Fibroblast of villous mesenchyme (primary cell): ENCODE measurements at regions not wholly inside any gene's neighbourhood (a gene's known extent, or its start where the extent isn't known, plus 50 kb on each side); places are given as distances from the start of the nearest gene placed in this dataset.
"Not testable (repeated sequence)": the region's sequence is repeated elsewhere in the genome, so short reads cannot be mapped to it uniquely, and the experiment has no call there.

Experiments used
- DNase-seq: peaks from one replicate; pipeline ENCODE4 v3.0.0-alpha.2; 2010; ENCODE audit warnings: low read depth
- H3K4me3 ChIP-seq: 2 replicates; pipeline ENCODE4 v1.5.1; 2011; ENCODE audit warnings: low read depth, mild to moderate bottlenecking, low read length
- TF ChIP-seq, protein P1 (sequence below): IDR thresholded peaks from 2 replicates; pipeline ENCODE4 v1.5.1; 2012; ENCODE audit warnings: low read depth, mild to moderate bottlenecking, low read length; ENCODE audit not compliant: insufficient read depth

DNA sequence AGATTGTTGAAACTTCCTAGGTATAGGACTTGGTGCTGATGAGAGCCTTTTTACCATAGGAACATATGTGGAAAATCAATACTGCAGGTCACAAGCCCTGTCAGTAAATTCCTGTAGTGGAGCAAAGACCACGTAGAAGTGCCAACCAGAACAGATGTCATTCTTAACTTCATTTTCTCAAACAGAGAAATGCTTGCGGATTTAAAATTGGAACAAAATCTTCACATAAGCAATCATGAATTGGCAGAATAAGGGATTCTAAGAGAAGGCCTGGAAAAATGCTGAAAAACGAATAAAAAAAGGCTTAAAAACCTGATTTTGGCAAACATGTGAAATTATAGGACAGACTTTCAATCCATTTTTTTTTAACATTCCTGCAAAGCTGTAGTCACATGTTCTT, 80.8 kb upstream of the SMIM30 start:
- TF ChIP-seq, protein P1, sequence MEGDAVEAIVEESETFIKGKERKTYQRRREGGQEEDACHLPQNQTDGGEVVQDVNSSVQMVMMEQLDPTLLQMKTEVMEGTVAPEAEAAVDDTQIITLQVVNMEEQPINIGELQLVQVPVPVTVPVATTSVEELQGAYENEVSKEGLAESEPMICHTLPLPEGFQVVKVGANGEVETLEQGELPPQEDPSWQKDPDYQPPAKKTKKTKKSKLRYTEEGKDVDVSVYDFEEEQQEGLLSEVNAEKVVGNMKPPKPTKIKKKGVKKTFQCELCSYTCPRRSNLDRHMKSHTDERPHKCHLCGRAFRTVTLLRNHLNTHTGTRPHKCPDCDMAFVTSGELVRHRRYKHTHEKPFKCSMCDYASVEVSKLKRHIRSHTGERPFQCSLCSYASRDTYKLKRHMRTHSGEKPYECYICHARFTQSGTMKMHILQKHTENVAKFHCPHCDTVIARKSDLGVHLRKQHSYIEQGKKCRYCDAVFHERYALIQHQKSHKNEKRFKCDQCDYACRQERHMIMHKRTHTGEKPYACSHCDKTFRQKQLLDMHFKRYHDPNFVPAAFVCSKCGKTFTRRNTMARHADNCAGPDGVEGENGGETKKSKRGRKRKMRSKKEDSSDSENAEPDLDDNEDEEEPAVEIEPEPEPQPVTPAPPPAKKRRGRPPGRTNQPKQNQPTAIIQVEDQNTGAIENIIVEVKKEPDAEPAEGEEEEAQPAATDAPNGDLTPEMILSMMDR = no peak
- DNase-seq = no peak
- H3K4me3 ChIP-seq = no peak overlapping the region

DNA sequence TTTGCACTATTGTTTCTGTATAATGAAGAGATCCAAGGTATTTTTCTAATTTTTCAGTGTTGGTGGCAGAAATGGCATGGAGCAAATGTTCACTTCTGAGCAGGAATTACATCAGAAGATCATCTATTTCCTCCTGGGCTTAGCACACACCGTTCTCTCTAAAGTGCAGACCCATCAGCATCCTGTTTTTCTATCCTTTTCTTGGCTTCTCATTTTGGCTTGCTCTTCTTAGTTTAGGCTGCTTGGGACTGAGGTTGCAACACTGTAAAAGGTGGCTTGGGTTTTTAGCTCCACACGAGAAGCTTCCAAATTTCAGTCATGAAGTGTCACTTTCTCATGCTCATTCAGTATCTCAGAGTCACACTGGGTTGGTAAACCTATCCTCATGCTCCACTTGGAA, 79.9 kb upstream of the SMIM30 start:
- no peak for DNase-seq
- no peak overlapping the region for H3K4me3 ChIP-seq
- TF ChIP-seq, protein P1 = no peak

DNA sequence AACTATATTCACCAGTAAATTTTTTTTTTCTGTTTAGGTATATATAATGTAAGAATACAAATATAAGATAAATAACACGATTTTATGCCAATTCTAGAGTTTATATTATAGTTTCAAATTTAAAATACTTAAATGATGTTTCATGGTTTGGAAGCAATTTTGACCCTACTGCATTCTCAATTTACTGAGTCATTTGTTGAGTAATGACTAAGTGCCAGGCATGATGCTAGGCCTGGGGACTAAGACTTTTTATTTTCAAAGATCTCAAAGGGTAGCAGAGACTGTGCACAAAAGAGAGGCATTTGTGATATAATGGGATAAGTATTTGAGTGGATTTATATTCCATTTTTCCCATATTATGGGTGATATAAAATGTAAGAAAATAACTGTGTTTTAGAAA, 78.9 kb upstream of the SMIM30 start:
- no peak overlapping the region for H3K4me3 ChIP-seq
- TF ChIP-seq, protein P1 = no peak
- peak; percentile 28 for DNase-seq

DNA sequence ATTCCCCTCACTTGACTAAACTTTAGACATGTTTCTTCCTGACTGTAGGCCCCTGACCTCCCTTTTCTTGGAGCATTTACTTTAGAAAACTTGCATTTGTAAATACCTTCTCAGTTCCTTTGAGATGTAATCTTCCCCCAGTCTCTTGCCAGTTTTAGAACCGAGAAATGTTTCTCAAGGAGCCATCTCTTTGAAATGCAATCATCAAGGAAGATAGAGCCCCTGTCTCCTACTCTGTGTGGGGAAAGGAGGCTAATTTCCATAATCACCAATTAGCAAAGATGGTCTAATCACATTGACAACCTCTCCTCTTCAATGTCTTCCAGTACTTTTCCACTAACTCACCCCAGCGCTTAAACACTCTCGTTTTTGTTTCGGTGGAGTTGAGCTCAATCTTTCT, 70.0 kb upstream of the SMIM30 start:
- H3K4me3 ChIP-seq = no peak overlapping the region
- no peak for DNase-seq
- TF ChIP-seq, protein P1 = no peak

DNA sequence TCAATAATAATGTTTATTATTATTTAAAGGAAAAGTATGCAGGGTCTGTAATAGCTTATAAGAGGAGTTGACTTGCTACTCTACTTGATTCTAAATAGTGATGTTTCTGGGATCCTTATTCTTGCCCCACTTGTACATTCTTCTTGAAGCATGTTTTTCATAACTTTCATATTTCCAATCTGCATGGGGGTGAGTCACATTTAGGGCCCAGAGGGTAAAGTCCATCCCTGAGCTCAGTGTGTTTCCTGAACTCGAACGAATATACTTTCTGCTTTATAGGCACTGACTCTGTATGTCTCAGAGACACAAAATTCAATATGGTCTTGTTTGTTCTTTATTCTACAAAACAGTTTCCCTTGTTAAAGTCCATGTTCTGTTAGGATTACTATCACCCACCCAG, 61.0 kb upstream of the SMIM30 start:
- TF ChIP-seq, protein P1 = no peak
- DNase-seq = no peak

DNA sequence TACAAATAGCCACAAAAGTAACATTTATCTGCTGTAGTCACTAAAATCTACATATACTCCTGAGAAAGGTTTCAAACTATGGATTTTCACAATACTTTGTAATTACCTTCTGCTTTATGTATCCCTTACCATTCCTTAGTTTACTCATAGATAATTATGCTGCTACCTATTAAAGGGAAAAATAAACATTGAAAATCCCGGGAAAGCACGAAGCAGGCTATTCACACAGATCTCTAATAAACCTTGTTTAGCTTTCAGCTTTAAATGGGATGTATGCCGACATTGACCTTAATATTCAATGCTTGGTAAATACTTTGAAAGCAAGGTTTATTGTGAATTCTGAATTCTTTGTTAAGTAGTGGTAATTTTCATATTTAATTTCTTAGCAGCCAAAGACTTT, 58.5 kb upstream of the SMIM30 start:
- no peak for DNase-seq
- no peak overlapping the region for H3K4me3 ChIP-seq
- TF ChIP-seq, protein P1 = no peak

More for the DNA sequence above, 61.0 kb upstream of the SMIM30 start:
- no peak overlapping the region for H3K4me3 ChIP-seq

DNA sequence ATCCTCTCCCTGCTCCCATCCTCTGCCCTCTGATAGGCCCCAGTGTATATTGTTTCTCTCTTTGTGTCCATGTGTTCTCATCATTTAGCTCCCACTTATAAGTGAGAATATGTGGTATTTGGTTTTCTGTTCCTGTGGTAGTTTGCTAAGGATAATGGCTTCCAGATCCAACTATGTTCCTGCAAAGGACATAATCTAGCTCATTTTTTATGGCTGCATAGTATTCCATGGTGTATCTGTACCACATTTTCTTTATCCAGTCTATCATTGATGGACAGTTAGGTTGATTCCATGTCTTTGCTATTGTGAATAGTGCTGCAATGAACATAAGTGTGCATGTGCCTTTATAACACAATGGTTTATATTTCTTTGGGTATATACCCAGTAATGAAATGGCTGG, 57.8 kb upstream of the SMIM30 start:
- H3K4me3 ChIP-seq, DNase-seq: not testable (repeated sequence)
